ENCODE measurements at regions not wholly inside any gene's neighbourhood (a gene's known extent, or its start where the extent isn't known, plus 50 kb on each side); places are given as distances from the start of the nearest gene placed in this dataset.

- Histone ChIP-seq H3K9ac (ENCODE audit: low read length) (no peak overlapping the region), H3K36me3 (replicated peaks in 1 of 2; ENCODE audit: control extremely low read depth in 1 of 2, control insufficient read depth in 1 of 2, extremely low read depth in 1 of 2, insufficient read depth in 2 of 2, low read length in 1 of 2) (no peaks in the 10 kb centered on the region), H3K4me3 (ENCODE audit: control extremely low read depth in 1 of 5, extremely low read depth in 1 of 5, insufficient read depth in 1 of 5, low read depth in 2 of 5, low read length in 4 of 5) (no peak overlapping the region), H3K4me2 (replicated peaks; ENCODE audit: low read depth, low read length, poor library complexity, severe bottlenecking) (no peak overlapping the region), H3K27me3 (replicated peaks in 1 of 4; ENCODE audit: control extremely low read depth in 1 of 4, control insufficient read depth in 3 of 4, insufficient read depth in 4 of 4, low read length in 3 of 4) (peaks cover 0 to 5% (median 0%) of the 10 kb centered on the region in 4 experiments), H3K79me2 (ENCODE audit: control insufficient read depth, insufficient read depth, low read length) (no peaks in the 10 kb centered on the region), H3K4me1 (ENCODE audit: control insufficient read depth in 2 of 2, insufficient read depth in 2 of 2, low read length in 2 of 2) (peaks cover 0 to 22% of the 10 kb centered on the region in 2 donors), H3K9me3 (ENCODE audit: control extremely low read depth in 1 of 3, control insufficient read depth in 2 of 3, insufficient read depth in 1 of 3, low read length in 2 of 3) (peaks cover 0 to 8% (median 0%) of the 10 kb centered on the region in 3 donors), H3K27ac (ENCODE audit: low read length in 2 of 2) (no peak overlapping the region), H2AFZ (ENCODE audit: insufficient read depth, low read depth, low read length, poor library complexity, severe bottlenecking) (peak overlapping the region; percentile 41), H4K20me1 (ENCODE audit: control insufficient read depth, insufficient read depth, low read length, poor library complexity, severe bottlenecking) (no peaks in the 10 kb centered on the region)
- peaks cover 2% of the 10 kb centered on the region for H3K9me3 Mint-ChIP-seq (ENCODE audit: insufficient read depth)
- no peak overlapping the region for H3K4me3 Mint-ChIP-seq
- 76% methylated on average over 5 of the region's 7 CpGs for WGBS (ENCODE audit: insufficient coverage)
- ChIA-PET POLR2A (no interaction called here), CTCF (no interaction called here)
- DNase-seq (no peak), ATAC-seq (ENCODE audit: low read depth) (no peak)
- TF ChIP-seq EZH2 (IDR thresholded peaks at IDR 0.05; ENCODE audit: borderline replicate concordance, insufficient read depth, low read depth, low read length, poor library complexity, severe bottlenecking) (no peak), CTCF (IDR thresholded peaks at IDR 0.05) (no peak)
- H3K27me3 Mint-ChIP-seq = peaks cover 3% of the 10 kb centered on the region
- intact Hi-C loops (cut with micrococcal nuclease) = no loop called here
- no peak overlapping the region for H3K27ac Mint-ChIP-seq
- peaks cover 15% of the 10 kb centered on the region for H3K4me1 Mint-ChIP-seq
Measured at GRCh38 chr4:26130173-26130572, 190.6 kb upstream of the RBPJ start.

GRCh38 chr4:26130841-26131432 lies 189.9 kb upstream of the RBPJ start:
- H3K36me3 ChIP-seq (replicated peaks in 1 of 2; ENCODE audit: control extremely low read depth in 1 of 2, control insufficient read depth in 1 of 2, extremely low read depth in 1 of 2, insufficient read depth in 2 of 2, low read length in 1 of 2) = no peaks in the 10 kb centered on the region
- Mint-ChIP-seq H3K27ac (no peak overlapping the region), H3K4me3 (no peak overlapping the region), H3K27me3 (peaks cover 3% of the 10 kb centered on the region), H3K4me1 (peaks cover 13% of the 10 kb centered on the region), H3K9me3 (ENCODE audit: insufficient read depth) (peaks cover 2% of the 10 kb centered on the region)
- H3K4me3 ChIP-seq (ENCODE audit: control extremely low read depth in 1 of 5, extremely low read depth in 1 of 5, insufficient read depth in 1 of 5, low read depth in 2 of 5, low read length in 4 of 5) = no peak overlapping the region
- 95% methylated on average over 8 of the region's 11 CpGs for WGBS (ENCODE audit: insufficient coverage)
- ChIA-PET CTCF (no interaction called here), POLR2A (no interaction called here)
- H3K9ac ChIP-seq (ENCODE audit: low read length) = no peak overlapping the region
- H3K79me2 ChIP-seq (ENCODE audit: control insufficient read depth, insufficient read depth, low read length) = no peaks in the 10 kb centered on the region
- ATAC-seq (ENCODE audit: low read depth) (no peak), DNase-seq (no peak)
- intact Hi-C loops (cut with micrococcal nuclease) = no loop called here
- peaks cover 0 to 5% (median 0%) of the 10 kb centered on the region in 4 experiments for H3K27me3 ChIP-seq (replicated peaks in 1 of 4; ENCODE audit: control extremely low read depth in 1 of 4, control insufficient read depth in 3 of 4, insufficient read depth in 4 of 4, low read length in 3 of 4)
- H3K4me2 ChIP-seq (replicated peaks; ENCODE audit: low read depth, low read length, poor library complexity, severe bottlenecking) = no peak overlapping the region
- peaks cover 0 to 21% of the 10 kb centered on the region in 2 donors for H3K4me1 ChIP-seq (ENCODE audit: control insufficient read depth in 2 of 2, insufficient read depth in 2 of 2, low read length in 2 of 2)
- TF ChIP-seq EZH2 (IDR thresholded peaks at IDR 0.05; ENCODE audit: borderline replicate concordance, insufficient read depth, low read depth, low read length, poor library complexity, severe bottlenecking) (no peak), CTCF (IDR thresholded peaks at IDR 0.05) (no peak)
- no peak overlapping the region for H3K27ac ChIP-seq (ENCODE audit: low read length in 2 of 2)
- no peaks in the 10 kb centered on the region for H4K20me1 ChIP-seq (ENCODE audit: control insufficient read depth, insufficient read depth, low read length, poor library complexity, severe bottlenecking)
- peaks cover 0 to 11% (median 0%) of the 10 kb centered on the region in 3 donors for H3K9me3 ChIP-seq (ENCODE audit: control extremely low read depth in 1 of 3, control insufficient read depth in 2 of 3, insufficient read depth in 1 of 3, low read length in 2 of 3)
- no peak overlapping the region for H2AFZ ChIP-seq (ENCODE audit: insufficient read depth, low read depth, low read length, poor library complexity, severe bottlenecking)
